Esophagus muscularis mucosa (tissue), 4 donors: ENCODE measurements at regions not wholly inside any gene's neighbourhood (a gene's known extent, or its start where the extent isn't known, plus 50 kb on each side); places are given as distances from the start of the nearest gene placed in this dataset.

ENCODE experiments used
- DNase-seq: peaks from one replicate; pipeline ENCODE4 v3.0.0-alpha.2; 2017; ENCODE audit errors: extremely low spot score
- H3K27ac ChIP-seq, 4 donors: fragments of 200-600 bp; sonication (generic); replicated peaks in 1 of 4; 1 replicate in 3 of 4; 2 replicates in 1 of 4; pipeline ENCODE4 v1.5.1; 2016 to 2019; ENCODE audit warnings: mild to moderate bottlenecking in 1 of 4
- H3K27me3 ChIP-seq, 4 donors: fragments of 200-600 bp; sonication (generic); one replicate each; pipeline versions ENCODE4 v1.5.1 to v1.6.0; 2016 to 2019
- H3K36me3 ChIP-seq, 4 donors: fragments of 200-600 bp; sonication (generic); one replicate each; pipeline ENCODE4 v1.5.1; 2016 to 2019
- H3K4me1 ChIP-seq, 4 donors: fragments of 200-600 bp; sonication (generic); one replicate each; pipeline ENCODE4 v1.5.1; 2016 to 2019
- H3K4me3 ChIP-seq, 4 donors: fragments of 200-600 bp; sonication (generic); 1 replicate in 2 of 4; 2 replicates in 2 of 4; pipeline ENCODE4 v1.5.1; 2016 to 2019; ENCODE audit warnings: mild to moderate bottlenecking in 4 of 4, moderate library complexity in 1 of 4
- H3K9me3 ChIP-seq, 4 donors: fragments of 200-600 bp; sonication (generic); 1 replicate in 3 of 4; 2 replicates in 1 of 4; pipeline ENCODE4 v1.5.1; 2016 to 2019
- CTCF ChIP-seq, 3 experiments: fragments of 200-600 bp in 2 of 3; fragments of 450-650 bp in 1 of 3; sonication (generic) in 2 of 3; IDR thresholded peaks; one replicate each; pipeline ENCODE4 v1.5.1; 2017 to 2019; ENCODE audit warnings: antibody characterized with exemption in 3 of 3, mild to moderate bottlenecking in 2 of 3, moderate library complexity in 1 of 3
- EP300 ChIP-seq: sonication (generic); formaldehyde crosslinking; IDR thresholded peaks from one replicate; pipeline ENCODE4 v1.6.1; 2017; ENCODE audit warnings: antibody characterized with exemption
- POLR2A ChIP-seq: fragments of 450-650 bp; IDR thresholded peaks from one replicate; pipeline ENCODE4 v1.6.1; 2017; ENCODE audit warnings: antibody characterized with exemption, moderate library complexity, mild to moderate bottlenecking, low read depth
- POLR2AphosphoS5 ChIP-seq, 2 donors: sonication (generic); formaldehyde crosslinking; IDR thresholded peaks; one replicate each; pipeline ENCODE4 v1.6.1; 2017; ENCODE audit warnings: antibody characterized with exemption in 2 of 2
- WGBS: methylation state at CpG from one replicate; pipeline ENCODE4 v1.1.5; 2018; 5-methylcytosine and 5-hydroxymethylcytosine counted together
- intact Hi-C: fragments of 100-400 bp; cut with DNase I; formaldehyde crosslinking; loops from one replicate; pipeline ENCODE4 v1.15.1; 2023

DNA sequence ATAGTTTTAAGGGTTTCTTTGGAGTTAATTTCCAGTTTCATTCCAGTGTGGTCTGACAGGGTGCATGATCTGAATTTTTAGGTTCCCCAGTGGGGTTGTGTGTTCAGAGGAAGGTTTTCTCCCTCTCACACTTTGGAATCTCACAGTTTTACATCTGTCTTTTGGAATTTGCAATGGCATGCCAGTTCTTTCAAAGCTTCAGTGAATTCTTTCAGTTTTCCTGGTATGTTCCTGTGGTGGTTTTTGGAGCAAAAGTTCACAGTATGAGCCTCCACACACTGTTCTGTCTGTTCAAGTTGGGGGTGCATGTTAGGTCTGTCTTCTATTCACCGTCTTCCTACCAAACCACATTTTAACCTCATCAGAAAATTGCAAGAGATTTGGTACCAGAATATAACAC is 624.2 kb downstream of the KCTD16 start:
- no peak for TF ChIP-seq EP300
- TF ChIP-seq POLR2A: no peak
- no peak for TF ChIP-seq POLR2AphosphoS5 (IDR thresholded peaks at IDR 0.05)
- no peak for TF ChIP-seq CTCF (IDR thresholded peaks at IDR 0.05)
- intact Hi-C loops: no loop called here
- WGBS: 76% methylated on average over 1 of the region's 1 CpG

DNA sequence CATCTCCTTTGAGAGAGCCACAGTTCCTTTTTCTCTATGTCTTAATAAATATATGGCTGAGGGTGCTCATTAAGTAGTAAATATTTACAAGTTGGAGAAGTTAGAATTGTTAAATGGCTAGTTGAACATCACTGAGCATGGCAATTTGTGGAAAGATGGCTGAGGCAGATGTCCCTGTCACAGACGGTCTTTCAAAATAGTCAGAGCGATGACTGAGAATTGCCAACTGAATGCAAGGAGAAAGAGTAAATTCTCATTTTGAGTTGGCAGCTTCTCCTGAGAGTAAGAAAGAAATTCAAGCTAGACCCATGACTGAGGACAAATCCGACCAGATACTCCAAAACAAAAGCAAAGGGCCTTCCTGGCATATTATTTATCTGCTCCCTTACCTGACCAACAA is 617.9 kb downstream of the KCTD16 start:
- Histone ChIP-seq H3K4me3 (no peak overlapping the region), H3K27ac (no peak overlapping the region), H3K36me3 (no peaks in the 10 kb centered on the region), H3K4me1 (no peaks in the 10 kb centered on the region), H3K9me3 (no peaks in the 10 kb centered on the region), H3K27me3 (no peaks in the 10 kb centered on the region)
- 76% methylated on average over 3 of the region's 3 CpGs for WGBS
- DNase-seq: no peak
- TF ChIP-seq POLR2A: no peak
- no peak for TF ChIP-seq EP300
- no peak for TF ChIP-seq CTCF (IDR thresholded peaks at IDR 0.05)
- no peak for TF ChIP-seq POLR2AphosphoS5 (IDR thresholded peaks at IDR 0.05)
- intact Hi-C loops: no loop called here

More for the DNA sequence above, 624.2 kb downstream of the KCTD16 start:
- no peaks in the 10 kb centered on the region for H3K9me3 ChIP-seq
- no peak overlapping the region for H3K4me3 ChIP-seq
- H3K4me1 ChIP-seq: no peaks in the 10 kb centered on the region
- no peaks in the 10 kb centered on the region for H3K27me3 ChIP-seq
- no peak overlapping the region for H3K27ac ChIP-seq
- H3K36me3 ChIP-seq: no peaks in the 10 kb centered on the region
- no peak for DNase-seq

- TF ChIP-seq POLR2A: no peak
- no peak for TF ChIP-seq EP300
- TF ChIP-seq CTCF (IDR thresholded peaks at IDR 0.05): no peak
- TF ChIP-seq POLR2AphosphoS5 (IDR thresholded peaks at IDR 0.05): no peak
- no peaks in the 10 kb centered on the region for H3K27me3 ChIP-seq
- H3K36me3 ChIP-seq: no peaks in the 10 kb centered on the region
- H3K27ac ChIP-seq: no peak overlapping the region
- no peak overlapping the region for H3K4me3 ChIP-seq
- DNase-seq: no peak
- intact Hi-C loops: no loop called here
- no peaks in the 10 kb centered on the region for H3K4me1 ChIP-seq
- H3K9me3 ChIP-seq: no peaks in the 10 kb centered on the region
- WGBS: 73% methylated on average over 1 of the region's 1 CpG
These were observed 617.4 kb downstream of the KCTD16 start for GRCh38 chr5:144788046-144788445.

DNA sequence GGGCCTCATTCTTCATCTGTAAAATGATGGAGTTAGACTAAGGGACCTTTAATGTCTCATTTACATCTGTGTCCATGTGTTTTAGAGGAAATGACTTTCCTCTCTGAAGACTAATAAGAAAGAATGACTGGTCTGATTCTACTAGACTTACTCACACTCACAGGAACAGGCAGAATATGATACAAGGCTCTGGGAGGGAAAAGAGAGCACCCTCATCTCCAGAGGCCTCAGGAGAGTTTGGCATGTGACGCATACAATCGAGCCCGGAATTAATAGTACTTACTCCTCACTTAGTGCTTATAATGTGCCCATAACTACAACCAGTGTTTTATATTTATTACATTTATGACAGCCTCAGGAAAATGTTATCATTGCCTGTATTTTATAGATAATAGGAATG is 608.7 kb downstream of the KCTD16 start:
- WGBS: 95% methylated on average over 3 of the region's 3 CpGs
- H3K36me3 ChIP-seq: no peaks in the 10 kb centered on the region
- no peaks in the 10 kb centered on the region for H3K9me3 ChIP-seq
- TF ChIP-seq CTCF (IDR thresholded peaks at IDR 0.05): no peak
- TF ChIP-seq POLR2AphosphoS5 (IDR thresholded peaks at IDR 0.05): no peak
- no peak for TF ChIP-seq POLR2A
- no peak for TF ChIP-seq EP300
- intact Hi-C loops: no loop called here
- no peak for DNase-seq
- H3K4me3 ChIP-seq: no peak overlapping the region
- H3K4me1 ChIP-seq: no peaks in the 10 kb centered on the region
- no peak overlapping the region for H3K27ac ChIP-seq
- no peaks in the 10 kb centered on the region for H3K27me3 ChIP-seq

DNA sequence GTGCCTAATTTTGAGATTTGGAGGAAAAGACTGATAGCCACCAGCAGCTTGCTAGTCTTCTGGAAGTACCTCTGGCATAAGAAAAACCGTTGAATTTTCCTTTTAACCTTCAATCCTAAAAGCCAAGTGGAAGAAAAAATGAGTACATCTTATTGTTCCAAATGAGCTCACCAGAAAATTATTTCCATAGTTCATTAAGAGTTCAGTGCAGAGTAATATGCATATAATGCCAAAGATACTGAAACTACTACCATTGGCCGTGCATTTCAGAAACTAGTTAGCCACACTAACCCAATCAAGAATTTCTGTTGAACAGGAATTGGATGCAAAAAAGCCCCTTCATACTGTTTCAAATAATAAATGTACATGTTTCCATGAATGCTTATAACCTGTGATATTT is 607.9 kb downstream of the KCTD16 start:
- 69% methylated on average over 2 of the region's 2 CpGs for WGBS
- Histone ChIP-seq H3K27me3 (no peaks in the 10 kb centered on the region), H3K4me1 (no peaks in the 10 kb centered on the region)

More for the DNA sequence above, 607.9 kb downstream of the KCTD16 start:
- Histone ChIP-seq H3K36me3 (no peaks in the 10 kb centered on the region), H3K27ac (no peak overlapping the region), H3K4me3 (no peak overlapping the region), H3K9me3 (no peaks in the 10 kb centered on the region)
- no peak for TF ChIP-seq CTCF (IDR thresholded peaks at IDR 0.05)
- no peak for TF ChIP-seq EP300
- no peak for TF ChIP-seq POLR2A
- no peak for TF ChIP-seq POLR2AphosphoS5 (IDR thresholded peaks at IDR 0.05)
- intact Hi-C loops: no loop called here
- no peak for DNase-seq
